NCI-H524 (cell line): ENCODE measurements at regions not wholly inside any gene's neighbourhood (a gene's known extent, or its start where the extent isn't known, plus 50 kb on each side); places are given as distances from the start of the nearest gene placed in this dataset.
A peak's percentile ranks its signal among the peaks of the same experiment; 100 is the strongest.
"Not testable (repeated sequence)": the region's sequence is repeated elsewhere in the genome, so short reads cannot be mapped to it uniquely, and the experiment has no call there.

Experiments used
- DNase-seq, 2 experiments: peaks; one replicate each; lab custom pipeline; 2025; lab: John Stamatoyannopoulos, UW

- not testable (repeated sequence) for DNase-seq
Observed at GRCh38 chr3:48101301-48101650, 85.1 kb upstream of the MAP4 start.

GRCh38 chr3:48092270-48092669 is 76.1 kb upstream of the MAP4 start:
- no peak for DNase-seq

DNA sequence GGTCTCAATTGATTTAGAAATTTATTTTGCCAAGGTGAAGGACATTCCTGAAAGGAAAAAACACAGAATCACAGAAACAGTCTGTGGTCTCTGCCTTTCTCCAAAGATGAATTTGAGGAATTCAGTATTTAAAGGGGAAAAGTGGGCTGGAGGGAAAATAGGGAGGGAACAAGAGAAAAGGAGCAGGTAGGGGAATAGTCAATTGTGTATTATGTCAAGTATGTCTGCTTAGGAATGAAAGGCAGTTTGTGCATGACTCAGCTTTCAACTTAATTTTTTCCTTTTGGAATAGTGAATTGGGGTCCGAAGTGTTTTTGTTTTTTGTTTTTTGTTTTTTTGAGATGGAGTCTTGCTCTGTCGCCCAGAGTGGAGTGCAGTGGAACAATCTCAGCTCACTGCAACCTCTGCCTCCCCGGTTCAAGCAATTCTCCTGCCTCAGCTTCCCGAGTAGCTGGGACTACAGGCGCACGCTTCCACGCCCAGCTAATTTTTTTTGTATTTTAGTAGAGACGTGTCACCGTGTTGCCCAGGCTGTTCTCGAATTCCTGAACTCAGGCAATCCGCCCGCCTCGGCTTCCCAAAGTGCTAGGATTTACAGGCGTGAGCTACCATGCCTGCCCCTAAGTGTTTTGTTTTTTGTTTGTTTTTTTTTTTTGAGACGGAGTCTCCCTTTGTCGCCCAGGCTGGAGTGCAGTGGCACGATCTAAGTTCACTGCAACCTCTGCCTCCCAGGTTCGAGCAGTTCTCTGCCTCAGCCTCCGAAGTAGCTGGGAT is 74.1 kb upstream of the MAP4 start:
- DNase-seq, result no peak

DNA sequence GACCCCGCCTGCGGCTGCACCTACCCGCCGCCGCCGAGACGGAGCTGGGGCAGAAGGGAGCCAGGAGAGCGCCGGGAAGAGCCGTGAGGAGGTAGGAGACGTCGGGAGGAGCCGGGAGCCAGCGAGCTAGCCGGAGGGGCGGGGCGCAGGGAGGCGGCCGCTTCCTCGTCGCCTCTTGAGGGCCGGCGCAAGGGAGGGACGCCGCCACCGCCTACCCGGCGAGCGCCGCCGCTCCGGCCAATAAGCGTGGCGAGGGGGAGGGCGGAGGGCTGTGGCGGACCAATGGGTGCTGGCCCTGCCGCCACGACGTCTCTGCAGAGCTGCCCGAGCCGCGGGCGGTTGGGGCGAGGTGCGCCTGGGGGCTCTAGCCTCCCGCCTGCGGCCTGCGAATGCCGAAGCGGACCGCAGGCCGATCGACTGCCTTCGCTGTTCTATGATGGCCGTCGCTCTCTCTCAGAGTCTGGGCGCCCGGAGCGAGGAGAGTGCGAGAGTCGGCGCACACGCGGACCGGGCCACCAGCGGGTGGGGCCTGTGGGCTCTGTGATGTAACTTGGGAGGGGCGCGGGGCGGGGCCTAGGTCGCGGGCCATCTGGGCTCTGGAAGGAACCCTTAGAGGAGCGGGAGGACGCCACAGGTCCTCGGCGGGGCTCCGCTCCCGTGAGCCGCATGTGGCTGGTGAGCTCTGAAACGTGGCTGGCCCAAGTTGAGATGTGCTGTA is 72.7 kb upstream of the MAP4 start:
- DNase-seq, result peak; percentile 90 to 93

- peak; percentile 32 to 52 for DNase-seq
Observed at GRCh38 chr3:48088056-48088748, 72.0 kb upstream of the MAP4 start.

GRCh38 chr3:48086705-48087104 is 70.5 kb upstream of the MAP4 start:
- peak in 1 of 2 experiments; percentile 1 for DNase-seq

GRCh38 chr3:48084929-48085328 is 68.7 kb upstream of the MAP4 start:
- DNase-seq, result no peak

GRCh38 chr3:48084170-48084569 is 68.0 kb upstream of the MAP4 start:
- DNase-seq, result no peak

DNA sequence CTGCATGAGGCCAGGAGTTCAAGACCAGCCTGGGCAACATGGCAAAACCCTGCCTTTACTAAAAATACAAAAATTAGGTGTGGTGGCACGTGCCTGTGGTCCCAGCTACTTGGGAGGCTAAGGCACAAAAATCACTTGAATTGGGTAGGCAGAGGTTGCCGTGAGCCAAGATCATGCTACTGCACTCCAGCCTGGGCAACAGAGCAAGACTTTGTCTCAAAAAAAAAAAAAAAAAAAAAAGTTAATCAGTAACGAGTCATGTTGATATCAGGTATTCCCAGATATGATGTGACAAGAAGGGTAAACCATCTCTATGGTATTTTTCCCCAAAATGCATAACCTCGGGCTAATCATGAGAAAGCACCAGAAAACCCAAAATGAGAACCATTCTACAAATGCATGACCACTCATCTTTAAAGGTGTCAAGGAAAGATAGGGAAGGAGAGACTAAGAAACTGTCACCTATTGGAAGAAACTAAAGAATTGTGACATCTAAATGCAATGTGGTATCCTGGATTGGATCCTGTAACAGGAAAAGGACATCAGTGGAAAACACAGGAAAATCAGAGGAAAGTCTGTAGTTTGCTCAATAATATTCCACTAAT is 66.5 kb upstream of the MAP4 start:
- DNase-seq, result no peak

DNA sequence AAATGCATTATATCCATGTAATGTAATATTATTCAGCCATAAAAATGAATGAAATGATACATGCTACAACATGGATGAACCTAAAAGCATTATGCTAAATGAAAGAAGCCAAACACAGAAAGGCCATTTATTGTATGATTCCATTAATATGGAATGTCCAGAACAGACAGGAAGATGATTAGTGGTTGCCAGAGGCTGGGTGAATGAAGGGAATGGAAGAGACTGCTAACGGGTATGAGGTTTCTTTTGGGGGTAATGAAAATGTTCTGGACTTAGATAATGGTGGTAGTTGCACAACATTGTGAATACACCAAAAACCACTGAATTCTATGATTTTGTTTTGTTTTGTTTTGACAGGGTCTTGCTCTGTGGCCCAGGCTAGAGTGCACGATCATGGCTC is 61.6 kb upstream of the MAP4 start:
- no peak for DNase-seq

- no peak for DNase-seq
Observed at GRCh38 chr3:48070030-48070429, 53.8 kb upstream of the MAP4 start.

- no peak for DNase-seq
Observed at GRCh38 chr3:48069339-48069738, 53.1 kb upstream of the MAP4 start.

DNA sequence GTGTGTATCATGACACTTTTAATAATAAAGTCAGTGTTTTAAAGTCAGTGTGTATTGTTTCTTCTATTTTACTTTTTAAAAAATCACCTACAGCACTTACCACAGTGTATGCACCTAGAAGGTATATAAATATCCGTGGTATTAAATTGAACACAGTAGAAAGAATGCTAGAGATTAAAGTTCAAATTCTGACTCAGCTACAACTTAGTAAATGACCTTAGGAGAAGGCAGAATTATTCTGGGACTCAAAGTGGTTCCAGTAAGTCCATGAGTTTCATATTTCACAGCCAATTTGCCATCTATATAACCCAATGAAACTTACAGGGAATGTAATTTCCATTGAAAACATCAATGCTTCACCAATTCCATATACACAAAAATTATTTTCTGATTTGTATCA is 52.7 kb upstream of the MAP4 start:
- no peak for DNase-seq

DNA sequence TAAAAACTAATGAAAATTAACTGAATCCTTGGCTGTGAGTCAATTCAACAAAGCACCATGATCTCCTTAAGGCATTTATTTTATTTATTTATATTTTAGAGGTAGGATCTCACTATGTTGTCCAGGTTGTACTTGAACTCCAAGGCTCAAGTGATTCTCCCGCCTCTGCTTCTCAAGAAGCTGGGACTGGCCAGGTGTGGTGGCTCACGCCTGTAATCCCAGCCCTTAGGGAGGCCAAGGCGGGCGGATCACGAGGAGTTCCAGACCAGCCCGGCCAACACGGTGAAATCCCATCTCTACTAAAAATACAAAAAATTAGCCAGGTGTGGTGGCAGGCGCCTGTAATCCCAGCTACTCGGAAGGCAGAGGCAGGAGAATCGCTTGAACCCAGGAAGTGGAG is 52.1 kb upstream of the MAP4 start:
- DNase-seq, result not testable (repeated sequence)

- DNase-seq, result no peak
Observed at GRCh38 chr3:48067271-48067670, 51.1 kb upstream of the MAP4 start.
